ENCODE measurements at regions not wholly inside any gene's neighbourhood (a gene's known extent, or its start where the extent isn't known, plus 50 kb on each side); places are given as distances from the start of the nearest gene placed in this dataset.

DNA sequence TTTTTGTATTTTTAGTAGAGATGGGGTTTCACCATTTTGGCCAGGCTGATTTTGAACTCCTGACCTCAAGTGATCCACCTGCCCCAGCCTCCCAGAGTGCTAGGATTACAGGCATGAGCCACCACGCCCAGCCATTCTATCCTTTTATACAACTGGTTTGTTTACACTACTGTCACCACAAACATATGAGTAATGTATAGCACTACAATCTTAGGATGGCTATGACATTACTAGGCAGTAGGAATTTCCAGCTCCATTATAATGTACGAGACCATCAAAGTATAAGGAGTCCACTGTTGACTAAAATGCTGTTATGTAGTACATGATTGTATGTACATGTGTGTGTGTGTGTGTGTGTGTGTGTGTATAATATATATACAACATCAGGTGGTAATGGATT is 1126.1 kb upstream of the LRRN3 start:
- DNase-seq: peak; percentile 46

DNA sequence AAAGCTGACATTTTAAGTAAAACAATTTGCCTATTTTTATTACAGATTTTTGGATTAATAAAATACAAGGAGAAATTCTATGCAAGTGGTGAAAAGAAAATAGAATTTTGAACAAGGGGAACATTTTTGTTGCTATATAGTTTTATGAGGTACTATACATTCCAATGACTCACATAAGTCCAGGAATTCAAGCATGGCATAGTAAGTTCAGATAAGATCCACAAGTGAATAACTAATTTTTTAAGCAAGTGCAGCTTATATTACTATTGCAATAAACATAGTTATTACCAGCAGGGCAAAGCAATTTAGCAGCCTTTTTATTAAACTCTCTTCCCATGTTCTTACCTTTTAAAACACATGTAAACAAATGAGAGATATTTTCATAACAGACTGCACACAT is 1123.5 kb upstream of the LRRN3 start:
- peak; percentile 42 for DNase-seq

DNA sequence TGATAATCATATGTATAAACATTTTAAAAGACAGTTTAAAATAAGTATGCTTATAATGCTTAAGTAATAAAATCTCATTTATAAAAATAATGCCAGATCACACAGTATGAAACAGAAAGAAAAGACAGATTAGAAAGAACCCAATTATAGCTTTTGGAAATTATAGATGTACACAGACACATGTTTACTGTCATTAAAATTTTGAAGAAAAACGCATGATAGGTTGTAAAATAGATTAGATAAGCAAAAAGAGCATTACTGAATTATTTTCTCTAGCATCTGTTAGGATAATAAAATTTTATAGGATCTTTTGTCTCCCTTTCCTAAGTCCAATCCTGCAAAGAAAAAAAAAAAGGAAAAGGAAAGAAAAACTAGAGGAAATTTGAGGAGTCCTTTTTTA is 1107.3 kb upstream of the LRRN3 start:
- DNase-seq: no peak

DNA sequence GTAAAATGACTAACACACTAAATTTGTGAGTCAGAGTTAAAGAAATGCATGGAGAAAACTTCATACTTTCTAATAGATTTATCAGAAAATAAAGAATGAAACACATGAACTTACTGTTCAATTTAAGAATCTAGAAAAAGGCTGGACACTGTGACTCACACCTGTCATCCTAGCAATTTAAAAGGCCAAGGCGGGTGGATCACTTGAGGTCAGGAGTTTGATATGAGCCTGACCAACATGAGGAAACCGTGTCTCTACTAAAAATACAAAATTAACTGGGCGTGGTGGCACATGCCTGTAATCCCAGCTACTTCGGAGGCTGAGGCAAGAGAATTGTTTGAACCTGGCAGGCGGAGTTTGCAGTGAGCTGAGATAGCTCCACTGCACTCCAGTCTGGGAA is 1106.2 kb upstream of the LRRN3 start:
- peak; percentile 44 for DNase-seq

DNA sequence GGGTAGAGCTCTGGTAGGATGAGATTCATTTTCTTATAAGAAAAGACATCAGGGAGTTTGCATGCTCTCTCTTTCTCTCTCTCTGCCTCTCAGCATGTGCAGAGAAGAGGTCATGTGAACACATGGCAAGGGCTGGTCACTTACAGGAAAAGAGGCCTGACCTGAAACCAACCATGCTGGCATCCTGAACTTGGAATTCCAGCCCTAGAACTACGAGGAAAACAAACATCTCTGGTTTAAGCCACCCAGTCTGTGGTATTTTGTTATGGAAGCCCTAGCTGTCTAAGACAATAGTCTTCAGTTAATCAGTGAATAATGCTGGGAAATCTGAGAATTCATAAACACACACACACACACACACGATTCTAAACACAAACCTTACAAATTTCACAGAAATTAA is 1104.2 kb upstream of the LRRN3 start:
- DNase-seq: no peak

DNA sequence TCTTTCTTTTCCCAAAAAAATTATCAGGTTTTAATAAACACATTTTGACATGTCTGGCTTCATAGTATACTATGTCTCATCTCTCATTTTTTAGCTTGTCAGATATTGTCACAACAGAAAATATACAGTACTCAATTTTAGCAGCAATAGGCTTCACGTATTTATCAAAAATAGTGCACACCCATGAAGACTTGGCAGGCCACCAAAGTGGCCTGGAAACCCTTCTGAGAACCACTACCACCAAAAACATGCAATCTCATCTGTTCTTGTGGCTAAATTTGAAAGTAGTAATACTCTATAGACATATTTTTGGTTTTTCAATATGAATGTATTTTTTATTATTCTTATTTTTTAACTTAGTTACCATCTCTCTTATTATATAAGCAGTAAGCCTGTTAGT is 1094.5 kb upstream of the LRRN3 start:
- no peak for DNase-seq

DNA sequence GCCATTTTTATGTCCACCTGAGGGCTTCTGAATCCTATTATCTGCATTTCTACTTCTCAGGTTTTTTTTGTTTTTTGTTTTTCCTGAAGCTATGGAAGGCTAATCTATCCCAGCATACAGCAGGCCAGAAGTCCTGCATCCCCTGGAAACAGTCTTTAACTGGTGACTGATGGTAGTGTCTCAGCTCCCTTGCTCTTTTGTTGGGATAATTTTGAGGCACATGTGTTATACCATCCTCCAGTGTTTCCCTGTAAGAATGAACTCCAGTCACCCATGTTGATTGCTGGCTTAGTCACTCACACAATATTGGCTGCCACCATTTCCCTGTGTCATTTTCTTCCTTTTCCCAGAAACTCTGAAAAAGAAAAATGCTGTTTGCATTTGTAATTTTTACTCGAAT is 1094.0 kb upstream of the LRRN3 start:
- no peak for DNase-seq

DNA sequence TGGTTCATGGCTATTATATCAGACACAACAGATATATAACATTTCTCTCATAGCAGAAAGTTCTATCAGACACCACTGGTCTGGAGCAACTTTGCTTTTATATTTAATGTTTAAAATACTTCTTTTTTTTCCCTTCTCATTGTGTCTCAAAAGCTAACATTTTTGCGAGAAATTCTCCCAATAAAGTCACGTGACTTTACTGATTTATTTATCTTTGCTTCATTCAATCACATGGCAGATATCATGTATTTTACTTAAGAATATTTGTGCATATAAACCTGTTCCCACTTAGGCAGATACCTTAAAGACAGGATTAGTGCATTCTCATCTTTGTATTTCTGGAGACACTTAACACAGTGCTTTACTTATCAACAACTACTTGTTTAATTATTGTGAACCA is 1093.1 kb upstream of the LRRN3 start:
- no peak for DNase-seq

DNA sequence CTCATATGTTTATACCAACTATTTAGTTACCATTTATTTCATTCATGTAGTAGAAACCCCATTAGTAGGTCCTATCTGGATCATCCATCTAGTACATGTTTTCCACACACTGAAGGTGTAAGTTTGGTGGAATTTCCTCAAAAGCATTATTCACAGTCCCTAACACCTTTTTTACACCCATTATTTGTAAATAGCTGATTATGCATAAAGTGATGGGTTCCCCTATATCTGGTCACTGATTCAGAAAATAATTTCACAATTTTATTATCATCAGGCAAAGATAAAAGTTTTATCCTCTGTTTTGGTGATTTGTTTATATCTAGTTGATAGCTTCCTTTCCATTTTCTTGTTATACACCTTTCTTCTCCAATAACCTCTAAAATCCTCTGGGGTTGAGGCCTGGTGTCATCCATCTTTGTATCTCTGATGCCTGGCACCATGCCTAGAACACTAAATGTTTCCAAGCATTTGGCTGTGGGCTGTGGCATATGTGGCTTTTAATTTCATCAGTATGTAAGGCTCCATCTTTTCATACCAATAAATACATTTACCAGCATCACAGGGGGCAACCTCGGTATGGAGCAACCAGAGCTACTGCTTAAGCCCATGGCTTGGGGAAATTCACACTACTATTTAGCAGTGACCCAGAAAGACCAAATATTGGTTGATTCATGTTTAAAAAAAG is 1089.5 kb upstream of the LRRN3 start:
- DNase-seq: no peak

DNA sequence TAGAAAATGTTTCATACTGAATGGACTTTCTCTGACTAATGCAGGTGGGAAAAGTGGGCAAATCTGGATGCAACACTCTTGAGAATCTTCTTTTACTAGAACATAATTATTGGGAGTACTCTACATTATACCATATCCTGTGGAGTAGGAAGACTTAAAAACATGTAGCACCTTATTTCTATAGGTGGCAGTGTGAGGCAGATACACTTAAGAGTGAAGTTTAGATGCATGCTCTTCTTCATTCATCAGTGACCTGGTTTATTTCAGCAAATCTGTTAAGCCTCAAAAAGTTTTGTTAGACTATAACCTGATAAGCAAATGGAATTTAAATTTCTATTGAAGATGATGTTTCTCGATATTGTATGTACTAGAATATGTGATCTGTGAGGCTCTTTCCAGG is 1087.1 kb upstream of the LRRN3 start:
- no peak for DNase-seq

DNA sequence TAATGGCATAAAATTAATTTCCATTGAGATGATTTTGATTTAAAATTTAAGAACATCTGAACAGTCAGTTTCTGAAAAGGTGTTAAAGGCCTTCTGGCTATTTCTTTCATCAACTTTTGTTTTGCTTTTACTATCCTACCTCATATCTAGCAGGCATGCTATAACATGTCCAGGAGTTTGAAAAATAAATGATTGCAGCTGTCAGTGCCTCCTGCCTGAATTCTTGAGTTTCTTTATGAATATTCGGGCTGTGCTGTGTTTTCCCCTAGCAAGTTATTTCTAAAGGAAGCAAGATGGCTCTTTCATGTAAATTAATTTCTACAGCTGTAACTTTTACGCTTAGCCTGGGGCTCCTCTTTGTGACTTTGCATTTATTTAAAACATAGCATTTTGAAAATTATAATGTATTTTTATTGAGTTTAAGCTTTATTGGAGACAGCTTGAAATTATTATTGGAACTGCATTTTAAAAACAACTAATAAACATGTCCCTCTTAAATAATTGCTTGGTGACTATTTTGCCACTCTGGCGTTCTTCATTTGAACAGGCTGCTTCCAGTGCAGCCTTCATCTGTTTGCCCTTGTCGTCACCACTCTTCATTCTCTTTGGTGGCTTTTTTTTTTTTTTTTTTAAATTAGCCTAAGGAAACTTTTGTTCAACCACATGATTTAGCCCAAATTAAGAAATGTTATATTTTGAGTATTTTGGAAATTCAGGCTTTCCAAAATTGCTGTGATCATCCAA is 1083.4 kb upstream of the LRRN3 start:
- no peak for DNase-seq

DNA sequence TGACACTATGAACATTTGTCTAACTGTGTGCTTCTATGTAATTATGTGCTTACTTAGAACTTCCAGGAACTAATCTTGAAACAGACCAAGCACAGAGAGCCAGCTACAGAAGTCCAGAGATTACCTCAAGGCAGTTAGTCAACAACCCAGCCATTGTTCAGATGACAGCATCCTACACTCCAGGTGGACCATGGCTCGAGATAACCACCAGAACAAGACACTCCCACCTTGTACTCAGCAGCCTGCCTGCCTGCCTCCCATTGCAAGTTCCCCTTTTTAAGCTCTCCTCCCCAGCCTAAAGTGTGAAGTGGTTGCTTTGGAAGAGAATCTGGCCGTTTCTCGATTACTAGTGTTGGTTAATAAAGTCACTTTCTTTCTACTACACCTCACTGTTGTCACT is 1080.6 kb upstream of the LRRN3 start:
- no peak for DNase-seq

DNA sequence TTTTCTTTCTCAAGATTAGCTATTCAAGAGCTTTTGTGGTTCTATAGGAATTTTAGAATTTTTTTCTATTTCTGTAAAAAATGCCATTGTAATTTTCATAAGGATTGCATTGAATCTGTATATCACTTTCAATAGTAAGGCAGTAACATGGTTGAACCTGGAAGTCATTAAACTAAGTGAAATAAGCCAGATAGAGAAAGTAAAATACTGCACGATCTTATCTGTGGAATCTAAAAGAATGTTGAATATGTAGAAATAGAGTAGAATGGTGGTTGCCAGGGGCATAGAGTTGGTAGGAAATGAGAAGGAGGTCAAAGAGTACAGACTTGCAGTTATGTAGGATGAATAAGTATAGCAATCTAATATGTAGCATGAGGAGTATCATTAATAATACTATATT is 1073.5 kb upstream of the LRRN3 start:
- DNase-seq: peak; percentile 59

DNA sequence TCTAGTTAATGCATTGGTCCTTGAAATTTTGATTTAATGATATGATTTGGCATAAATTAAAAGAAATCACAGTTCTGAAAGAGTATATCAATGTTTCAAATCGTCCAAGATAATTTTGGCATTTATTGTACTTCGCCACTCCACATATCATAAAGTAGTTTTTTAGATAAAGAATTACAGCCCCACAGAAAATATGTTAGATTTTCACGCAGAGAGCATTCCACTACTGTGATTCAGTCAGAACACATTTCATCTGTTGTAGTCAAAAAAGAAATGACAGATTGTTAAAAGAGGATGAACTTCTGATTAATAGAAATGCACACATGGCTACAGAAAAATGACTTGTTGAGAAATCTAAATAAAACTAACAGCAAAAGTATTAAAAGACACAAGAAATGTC is 1063.5 kb upstream of the LRRN3 start:
- peak; percentile 28 for DNase-seq

DNA sequence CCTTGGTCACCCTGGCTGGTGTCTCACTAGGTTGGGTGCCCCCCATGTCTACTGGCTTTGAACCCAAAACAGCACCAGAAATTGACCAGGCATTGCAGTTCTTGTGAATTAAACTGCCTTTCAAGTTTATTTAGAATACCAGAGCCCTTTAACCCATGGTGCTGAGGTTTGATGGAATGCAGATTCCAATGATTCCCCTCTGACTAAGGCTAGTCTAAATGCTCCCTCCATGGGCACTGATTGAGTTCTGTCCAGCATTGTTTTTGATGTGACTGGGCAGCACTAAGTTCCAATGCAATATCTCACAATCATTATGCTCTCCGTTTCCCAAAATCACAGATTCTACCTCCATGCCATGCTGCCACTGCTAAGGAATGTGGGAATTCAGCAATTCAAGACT is 1047.4 kb upstream of the LRRN3 start:
- peak; percentile 63 for DNase-seq

DNA sequence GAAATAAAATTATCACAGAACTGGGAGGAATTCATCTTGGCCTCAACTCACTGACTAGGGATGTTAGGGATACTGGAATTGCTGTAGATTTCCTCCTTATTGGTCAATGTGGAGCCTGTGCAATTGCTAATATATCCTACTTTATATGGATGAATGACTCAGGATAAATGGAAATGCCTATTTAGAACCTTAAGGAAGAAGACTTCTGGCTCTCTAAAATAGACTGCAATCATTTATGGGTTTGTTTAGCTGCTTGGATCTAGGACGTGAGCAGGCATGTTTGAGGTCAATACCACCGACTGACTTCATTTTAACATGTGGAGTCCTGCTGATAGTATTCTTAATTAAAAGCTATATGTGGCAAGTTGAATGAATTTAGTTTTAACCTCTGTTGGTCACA is 1040.1 kb upstream of the LRRN3 start:
- peak; percentile 2 for DNase-seq

DNA sequence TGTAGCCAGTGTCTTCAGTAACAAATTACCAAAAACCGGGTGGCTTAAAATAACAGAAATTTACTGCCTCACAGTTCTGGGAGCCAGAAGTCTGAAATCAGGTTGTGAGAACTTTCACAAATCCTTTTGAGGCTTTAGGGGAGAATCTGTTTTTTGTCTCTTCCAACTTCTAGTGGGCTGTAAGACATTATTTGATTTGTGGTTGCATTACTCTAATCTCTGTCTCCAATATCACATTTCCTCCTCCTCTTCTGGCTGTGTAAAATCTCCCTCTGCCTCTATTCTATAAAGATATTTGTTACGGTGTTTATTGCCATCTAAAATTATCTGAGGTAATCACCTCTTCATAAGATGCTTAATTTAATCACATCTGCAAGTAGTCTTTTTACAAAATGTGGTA is 1039.6 kb upstream of the LRRN3 start:
- DNase-seq: no peak

DNA sequence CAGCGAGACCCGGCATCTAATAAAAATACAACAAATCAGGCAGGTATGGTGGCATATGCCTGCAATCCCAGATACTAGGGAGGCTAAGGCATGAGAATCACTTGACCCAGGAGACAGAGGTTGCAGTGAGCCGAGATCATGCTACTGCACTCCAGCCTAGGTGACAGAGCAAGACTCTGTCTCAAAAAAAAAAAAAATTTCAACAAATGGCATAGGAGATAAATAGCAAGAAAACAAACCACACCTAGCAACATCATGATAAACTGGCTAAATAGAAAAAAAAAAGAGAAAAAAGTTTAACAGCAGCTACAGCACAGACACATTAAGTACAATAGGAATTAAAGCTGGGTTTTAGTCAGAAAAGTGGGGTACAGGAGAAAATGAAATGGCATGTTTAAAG is 1034.6 kb upstream of the LRRN3 start:
- no peak for DNase-seq

DNA sequence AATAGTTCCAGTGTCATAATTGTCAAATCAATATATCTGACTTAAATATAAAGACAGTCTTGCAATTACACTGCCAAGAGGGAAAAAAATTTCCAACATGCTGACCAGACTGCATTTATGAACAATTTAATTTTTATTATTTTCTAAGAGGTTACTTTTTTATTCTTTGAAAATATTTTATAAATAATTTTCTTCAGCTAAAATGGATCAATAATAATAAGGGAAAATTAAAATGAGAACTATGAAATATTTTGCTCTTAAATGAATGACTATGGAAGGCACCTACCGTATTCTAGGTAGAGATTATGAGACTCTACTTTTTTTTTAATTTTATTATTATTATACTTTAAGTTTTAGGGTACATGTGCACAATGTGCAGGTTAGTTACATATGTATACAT is 1032.5 kb upstream of the LRRN3 start:
- DNase-seq: no peak

DNA sequence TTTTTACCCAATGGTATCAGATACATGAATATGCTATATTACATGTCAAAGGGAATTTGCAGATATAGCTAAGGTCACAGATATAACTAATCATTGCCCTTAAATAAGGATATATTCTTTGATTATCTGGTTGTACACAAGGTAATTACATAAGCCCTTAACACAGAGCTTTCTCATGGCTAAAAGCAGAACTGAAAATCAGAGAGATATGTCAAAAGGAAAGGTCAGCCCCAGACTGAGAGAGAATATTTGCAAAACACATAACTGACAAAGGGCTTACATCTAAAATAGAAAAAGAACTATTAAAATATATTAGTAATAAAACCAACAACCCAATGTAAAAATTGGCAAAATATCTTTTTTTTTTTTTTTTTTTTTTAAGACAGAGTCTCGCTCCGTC is 1029.5 kb upstream of the LRRN3 start:
- DNase-seq: no peak

DNA sequence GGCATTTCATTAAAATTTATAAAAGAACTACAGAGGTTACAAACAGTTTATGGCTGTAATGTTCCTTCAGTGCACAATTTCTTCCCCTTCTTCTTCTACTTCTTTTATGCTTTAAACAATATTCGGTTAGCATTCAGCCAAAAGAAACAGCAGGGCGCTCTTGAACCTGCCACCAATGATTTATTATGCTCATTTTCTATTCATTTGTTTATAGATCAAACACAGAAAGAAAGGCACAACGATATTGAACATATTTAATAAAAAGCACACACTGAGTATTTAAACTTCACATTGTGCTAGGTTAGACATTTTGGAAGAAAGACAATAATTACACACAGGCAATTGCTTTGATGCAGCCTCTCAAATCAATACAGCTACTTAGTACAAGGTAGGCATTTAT is 1025.8 kb upstream of the LRRN3 start:
- no peak for DNase-seq

DNA sequence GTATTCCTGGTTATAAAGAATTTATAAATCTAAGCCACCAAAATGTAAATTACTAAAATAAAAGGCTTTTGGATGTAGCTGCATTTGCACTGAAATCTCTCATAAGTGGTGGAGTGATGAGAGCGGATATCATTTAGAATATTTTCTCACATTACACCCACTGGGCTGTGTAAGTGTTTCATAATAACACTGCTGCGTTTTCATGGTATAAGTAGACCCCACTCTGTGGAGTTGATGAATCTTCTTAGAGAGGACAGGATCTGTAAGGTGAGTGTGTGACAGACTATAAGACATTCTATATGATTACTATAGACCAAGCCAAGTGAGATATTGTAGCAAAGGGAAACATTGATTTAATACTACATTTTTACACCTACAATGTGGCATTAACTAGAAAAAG is 1024.1 kb upstream of the LRRN3 start:
- no peak for DNase-seq

DNA sequence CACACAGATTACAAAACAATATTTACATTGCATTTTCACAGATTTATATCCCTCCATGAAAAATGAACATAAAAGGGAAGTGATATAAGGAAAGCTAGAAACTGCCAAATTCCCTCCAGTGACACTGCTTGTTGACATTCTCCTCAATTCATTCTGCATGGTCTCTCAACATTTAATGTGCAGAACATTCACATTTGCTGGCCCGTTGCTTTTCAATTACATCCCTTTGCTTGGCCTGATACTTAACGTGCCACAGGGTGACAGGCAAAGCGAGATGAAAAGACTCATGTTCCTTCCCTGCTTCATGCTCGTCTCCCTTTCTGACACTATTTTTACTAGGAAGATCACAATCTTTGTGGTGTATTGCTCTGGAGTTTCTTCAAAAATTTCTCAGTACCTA is 1019.7 kb upstream of the LRRN3 start:
- no peak for DNase-seq

DNA sequence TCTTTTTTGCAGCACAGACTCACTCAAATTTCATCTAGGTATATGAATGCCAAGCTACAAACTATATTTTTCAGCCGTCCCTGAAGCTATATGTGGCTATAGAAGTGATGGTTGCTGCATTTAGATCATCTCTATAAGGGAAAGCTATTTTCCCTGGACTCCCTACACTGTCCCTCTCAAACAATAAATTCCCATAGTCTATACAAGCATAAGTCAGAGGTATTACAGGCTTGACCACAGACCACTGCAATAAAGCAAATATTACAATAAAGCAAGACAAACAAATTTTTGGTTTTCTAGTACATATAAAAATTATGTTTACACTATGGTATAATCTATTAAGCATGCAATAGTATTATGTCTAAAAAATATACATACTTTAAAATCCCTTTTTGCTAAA is 1015.5 kb upstream of the LRRN3 start:
- DNase-seq: no peak

DNA sequence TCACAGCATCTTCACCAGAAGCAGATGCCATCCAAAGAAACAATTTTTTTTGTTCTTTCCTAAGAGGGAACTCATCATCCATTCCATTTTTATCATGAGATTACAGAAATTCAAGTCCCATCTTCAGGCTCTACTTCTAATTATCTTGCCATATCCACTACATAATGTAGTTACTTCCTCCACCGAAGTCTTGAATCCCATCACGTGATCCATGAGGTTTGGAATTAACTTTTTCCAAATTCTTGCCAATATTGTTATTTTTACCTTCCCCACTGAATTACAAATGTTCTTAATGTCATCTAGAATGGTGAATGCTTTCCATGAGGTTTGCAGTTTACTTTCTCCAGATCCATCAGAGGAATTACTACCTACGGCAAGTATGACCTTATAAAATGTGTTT is 1014.7 kb upstream of the LRRN3 start:
- no peak for DNase-seq
